Activated naive CD8-positive, alpha-beta T cell treated with anti-CD3 and anti-CD28 coated beads for 36 hours (primary cell): ENCODE measurements at regions not wholly inside any gene's neighbourhood (a gene's known extent, or its start where the extent isn't known, plus 50 kb on each side); places are given as distances from the start of the nearest gene placed in this dataset.

Experiments
- DNase-seq: peaks from one replicate; pipeline ENCODE4 v3.0.0; 2021
- H3K27ac Mint-ChIP-seq: one replicate; pipeline ENCODE4 v1.8.0; 2022; ENCODE audit warnings: mild to moderate bottlenecking, moderate library complexity, mixed read lengths
- H3K27me3 Mint-ChIP-seq: one replicate; pipeline ENCODE4 v1.8.0; 2022; ENCODE audit warnings: mild to moderate bottlenecking, mixed read lengths
- H3K36me3 Mint-ChIP-seq: one replicate; pipeline ENCODE4 v1.8.0; 2021; ENCODE audit warnings: mild to moderate bottlenecking, mixed read lengths
- H3K4me1 Mint-ChIP-seq: one replicate; pipeline ENCODE4 v1.8.0; 2021; ENCODE audit warnings: mixed read lengths
- H3K4me3 Mint-ChIP-seq: one replicate; pipeline ENCODE4 v1.8.0; 2022; ENCODE audit warnings: mild to moderate bottlenecking, moderate library complexity, mixed read lengths
- H3K9me3 Mint-ChIP-seq: one replicate; pipeline ENCODE4 v1.8.0; 2022; ENCODE audit warnings: mixed read lengths

GRCh38 chr2:239609162-239609561 is 208.3 kb upstream of the HDAC4 start:
- Mint-ChIP-seq H3K9me3 (no peaks in the 10 kb centered on the region), H3K27ac (no peak overlapping the region)

GRCh38 chr2:239608723-239609122 is 207.9 kb upstream of the HDAC4 start:
- peaks cover 14% of the 10 kb centered on the region for H3K27me3 Mint-ChIP-seq
- H3K27ac Mint-ChIP-seq = no peak overlapping the region
- no peaks in the 10 kb centered on the region for H3K9me3 Mint-ChIP-seq
- H3K4me1 Mint-ChIP-seq = no peaks in the 10 kb centered on the region
- DNase-seq = no peak
- no peaks in the 10 kb centered on the region for H3K36me3 Mint-ChIP-seq
- H3K4me3 Mint-ChIP-seq = no peak overlapping the region

More at GRCh38 chr2:239609162-239609561, 208.3 kb upstream of the HDAC4 start:
- no peak overlapping the region for H3K4me3 Mint-ChIP-seq
- no peaks in the 10 kb centered on the region for H3K4me1 Mint-ChIP-seq
- no peak for DNase-seq
- H3K36me3 Mint-ChIP-seq = no peaks in the 10 kb centered on the region
- peaks cover 12% of the 10 kb centered on the region for H3K27me3 Mint-ChIP-seq

GRCh38 chr2:239608260-239608659 is 207.4 kb upstream of the HDAC4 start:
- Mint-ChIP-seq H3K27me3 (peaks cover 14% of the 10 kb centered on the region), H3K36me3 (no peaks in the 10 kb centered on the region), H3K4me1 (no peaks in the 10 kb centered on the region), H3K27ac (no peak overlapping the region), H3K4me3 (no peak overlapping the region), H3K9me3 (no peaks in the 10 kb centered on the region)
- no peak for DNase-seq

GRCh38 chr2:239607517-239608191 is 206.8 kb upstream of the HDAC4 start:
- no peaks in the 10 kb centered on the region for H3K4me1 Mint-ChIP-seq

GRCh38 chr2:239606741-239607516 is 206.1 kb upstream of the HDAC4 start:
- no peaks in the 10 kb centered on the region for H3K36me3 Mint-ChIP-seq
- peaks cover 14% of the 10 kb centered on the region for H3K27me3 Mint-ChIP-seq
- no peak overlapping the region for H3K27ac Mint-ChIP-seq
- no peak for DNase-seq
- no peaks in the 10 kb centered on the region for H3K9me3 Mint-ChIP-seq
- no peaks in the 10 kb centered on the region for H3K4me1 Mint-ChIP-seq
- no peak overlapping the region for H3K4me3 Mint-ChIP-seq

More at GRCh38 chr2:239607517-239608191, 206.8 kb upstream of the HDAC4 start:
- H3K27ac Mint-ChIP-seq = no peak overlapping the region
- no peak for DNase-seq
- H3K4me3 Mint-ChIP-seq = no peak overlapping the region
- H3K36me3 Mint-ChIP-seq = no peaks in the 10 kb centered on the region
- peaks cover 14% of the 10 kb centered on the region for H3K27me3 Mint-ChIP-seq
- no peaks in the 10 kb centered on the region for H3K9me3 Mint-ChIP-seq

GRCh38 chr2:239605976-239606375 is 205.2 kb upstream of the HDAC4 start:
- Mint-ChIP-seq H3K27ac (no peak overlapping the region), H3K4me1 (no peaks in the 10 kb centered on the region), H3K9me3 (no peaks in the 10 kb centered on the region), H3K4me3 (no peak overlapping the region), H3K27me3 (peaks cover 14% of the 10 kb centered on the region), H3K36me3 (no peaks in the 10 kb centered on the region)
- no peak for DNase-seq

- H3K4me1 Mint-ChIP-seq = no peaks in the 10 kb centered on the region
Observed at GRCh38 chr2:239605409-239605808, 204.6 kb upstream of the HDAC4 start.

GRCh38 chr2:239604861-239605260 is 204.0 kb upstream of the HDAC4 start:
- Mint-ChIP-seq H3K4me1 (no peaks in the 10 kb centered on the region), H3K9me3 (no peaks in the 10 kb centered on the region), H3K27ac (no peak overlapping the region), H3K4me3 (no peak overlapping the region), H3K36me3 (no peaks in the 10 kb centered on the region), H3K27me3 (peaks cover 14% of the 10 kb centered on the region)
- DNase-seq = no peak

More at GRCh38 chr2:239605409-239605808, 204.6 kb upstream of the HDAC4 start:
- no peak overlapping the region for H3K4me3 Mint-ChIP-seq
- DNase-seq = no peak
- no peaks in the 10 kb centered on the region for H3K9me3 Mint-ChIP-seq
- no peak overlapping the region for H3K27ac Mint-ChIP-seq
- H3K27me3 Mint-ChIP-seq = peaks cover 14% of the 10 kb centered on the region
- H3K36me3 Mint-ChIP-seq = no peaks in the 10 kb centered on the region

GRCh38 chr2:239603411-239604356 is 202.9 kb upstream of the HDAC4 start:
- Mint-ChIP-seq H3K27ac (no peak overlapping the region), H3K36me3 (no peaks in the 10 kb centered on the region), H3K4me1 (no peaks in the 10 kb centered on the region), H3K4me3 (no peak overlapping the region), H3K9me3 (no peaks in the 10 kb centered on the region), H3K27me3 (peaks cover 14% of the 10 kb centered on the region)
- no peak for DNase-seq

GRCh38 chr2:239602290-239603282 is 201.8 kb upstream of the HDAC4 start:
- Mint-ChIP-seq H3K4me1 (peaks cover 2% of the 10 kb centered on the region), H3K4me3 (no peak overlapping the region), H3K9me3 (no peaks in the 10 kb centered on the region), H3K27me3 (peaks cover 14% of the 10 kb centered on the region), H3K27ac (no peak overlapping the region), H3K36me3 (no peaks in the 10 kb centered on the region)
- no peak for DNase-seq

GRCh38 chr2:239601880-239602279 is 201.1 kb upstream of the HDAC4 start:
- peaks cover 13% of the 10 kb centered on the region for H3K27me3 Mint-ChIP-seq
- H3K27ac Mint-ChIP-seq = no peak overlapping the region
- peaks cover 2% of the 10 kb centered on the region for H3K4me1 Mint-ChIP-seq
- H3K9me3 Mint-ChIP-seq = no peaks in the 10 kb centered on the region
- DNase-seq = no peak
- no peaks in the 10 kb centered on the region for H3K36me3 Mint-ChIP-seq
- H3K4me3 Mint-ChIP-seq = no peak overlapping the region

GRCh38 chr2:239601201-239601851 is 200.5 kb upstream of the HDAC4 start:
- DNase-seq = no peak
- Mint-ChIP-seq H3K36me3 (no peaks in the 10 kb centered on the region), H3K27ac (no peak overlapping the region), H3K27me3 (peaks cover 7% of the 10 kb centered on the region), H3K9me3 (no peaks in the 10 kb centered on the region), H3K4me1 (peaks cover 2% of the 10 kb centered on the region), H3K4me3 (no peak overlapping the region)

GRCh38 chr2:239600650-239601049 is 199.8 kb upstream of the HDAC4 start:
- H3K4me1 Mint-ChIP-seq = peaks cover 2% of the 10 kb centered on the region
- no peak overlapping the region for H3K4me3 Mint-ChIP-seq
- H3K9me3 Mint-ChIP-seq = no peaks in the 10 kb centered on the region
- H3K27me3 Mint-ChIP-seq = peaks cover 7% of the 10 kb centered on the region
- no peak overlapping the region for H3K27ac Mint-ChIP-seq
- no peak for DNase-seq
- H3K36me3 Mint-ChIP-seq = no peaks in the 10 kb centered on the region
